IMR-90 (cell line): ENCODE measurements at regions not wholly inside any gene's neighbourhood (a gene's known extent, or its start where the extent isn't known, plus 50 kb on each side); places are given as distances from the start of the nearest gene placed in this dataset.

ENCODE experiments used
- ATAC-seq: fragments of 200-7000 bp; cut with Tn5 transposase; 2 replicates; pipeline ENCODE4 v1.9.1; 2020; ENCODE audit warnings: low read depth, mild to moderate bottlenecking, moderate library complexity
- BruUV-seq: library from RNA; stranded (reverse); fragments of 400-500 nt; replicated peaks from 2 replicates; lab custom pipeline; 2021; lab: Mats Ljungman, UMichigan
- CTCF ChIA-PET: fragments of 300-600 bp; formaldehyde crosslinking; extraction: SDS; loops from one replicate; lab custom pipeline; 2021; ENCODE audit warnings: antibody characterized with exemption; lab: Yijun Ruan, JAX
- POLR2A ChIA-PET: fragments of 300-600 bp; sonication (Branson Sonifier 250); formaldehyde crosslinking; loops from one replicate; lab custom pipeline; 2022; ENCODE audit warnings: antibody characterized with exemption; ENCODE audit not compliant: unreplicated experiment; lab: Charles Lee
- DNase-seq: peaks from one replicate; pipeline ENCODE4 v3.0.0; 2013
- H2AFZ ChIP-seq: replicated peaks from 2 replicates; pipeline ENCODE3; 2013; ENCODE audit warnings: low read length, mild to moderate bottlenecking; ENCODE audit not compliant: poor library complexity
- H2AK5ac ChIP-seq: 2 replicates; pipeline ENCODE4 v1.6.1; 2013; ENCODE audit warnings: low read depth, low read length, inconsistent platforms
- H2AK9ac ChIP-seq: replicated peaks from 2 replicates; pipeline ENCODE3; 2013; ENCODE audit warnings: mild to moderate bottlenecking, low read depth, low read length, moderate library complexity; ENCODE audit not compliant: poor library complexity
- H2BK120ac ChIP-seq: 2 replicates; pipeline ENCODE4 v1.6.1; 2013; ENCODE audit warnings: low read depth, low read length, inconsistent platforms
- H2BK15ac ChIP-seq: 3 replicates; pipeline ENCODE4 v1.6.1; 2013; ENCODE audit warnings: low read depth, low read length, inconsistent platforms
- H2BK20ac ChIP-seq: 2 replicates; pipeline ENCODE4 v1.6.1; 2013; ENCODE audit warnings: low read depth, mild to moderate bottlenecking, inconsistent platforms, low read length, moderate library complexity
- H2BK5ac ChIP-seq: 2 replicates; pipeline ENCODE4 v1.6.1; 2013; ENCODE audit warnings: mild to moderate bottlenecking, low read depth, low read length, inconsistent platforms; ENCODE audit not compliant: poor library complexity, severe bottlenecking
- H3K14ac ChIP-seq: replicated peaks from 2 replicates; pipeline ENCODE4 v1.6.1; 2013; ENCODE audit warnings: low read depth, low read length, inconsistent platforms
- H3K18ac ChIP-seq: 2 replicates; pipeline ENCODE4 v1.6.1; 2013; ENCODE audit warnings: low read depth, low read length, control low read depth
- H3K23ac ChIP-seq: 2 replicates; pipeline ENCODE4 v1.6.1; 2013; ENCODE audit warnings: low read depth, low read length, inconsistent platforms
- H3K27ac ChIP-seq: 2 replicates; pipeline ENCODE4 v1.5.1; 2013; ENCODE audit warnings: mild to moderate bottlenecking, control low read depth, low read length; ENCODE audit not compliant: insufficient read depth
- H3K27me3 ChIP-seq: 2 replicates; pipeline ENCODE4 v1.6.1; 2013; ENCODE audit warnings: low read length; ENCODE audit not compliant: control insufficient read depth, insufficient read depth
- H3K36me3 ChIP-seq: 2 replicates; pipeline ENCODE4 v1.6.1; 2013; ENCODE audit warnings: low read length, mixed read lengths; ENCODE audit not compliant: control insufficient read depth, insufficient read depth
- H3K4ac ChIP-seq: 2 replicates; pipeline ENCODE4 v1.6.1; 2013; ENCODE audit warnings: low read depth, low read length, inconsistent platforms
- H3K4me1 ChIP-seq: 2 replicates; pipeline ENCODE4 v1.6.1; 2013; ENCODE audit warnings: low read length, mixed read lengths; ENCODE audit not compliant: control insufficient read depth, insufficient read depth
- H3K4me2 ChIP-seq: 2 replicates; pipeline ENCODE4 v1.6.1; 2013; ENCODE audit warnings: low read depth, mild to moderate bottlenecking, control low read depth, low read length, moderate library complexity
- H3K4me3 ChIP-seq: 2 replicates; pipeline ENCODE4 v1.5.1; 2013; ENCODE audit warnings: low read depth, mild to moderate bottlenecking, control low read depth, low read length, moderate library complexity; ENCODE audit not compliant: insufficient read depth
- H3K56ac ChIP-seq: 2 replicates; pipeline ENCODE4 v1.6.1; 2013; ENCODE audit warnings: low read length, inconsistent platforms; ENCODE audit not compliant: insufficient read depth; ENCODE audit errors: extremely low read depth
- H3K79me1 ChIP-seq, 2 experiments: 2 replicates each; pipeline ENCODE4 v1.6.1; 2013; ENCODE audit warnings: low read length in 2 of 2, inconsistent platforms in 1 of 2, low read depth in 1 of 2
- H3K9ac ChIP-seq: 2 replicates; pipeline ENCODE4 v1.6.1; 2013; ENCODE audit warnings: low read depth, low read length, control low read depth
- H3K9me1 ChIP-seq: 2 replicates; pipeline ENCODE4 v1.6.1; 2013; ENCODE audit warnings: low read length, inconsistent platforms; ENCODE audit not compliant: insufficient read depth
- H3K9me3 ChIP-seq: 2 replicates; pipeline ENCODE4 v1.6.1; 2013; ENCODE audit warnings: low read length; ENCODE audit not compliant: control insufficient read depth, insufficient read depth
- H4K20me1 ChIP-seq: 2 replicates; pipeline ENCODE4 v1.6.1; 2013; ENCODE audit warnings: low read length, inconsistent platforms; ENCODE audit not compliant: insufficient read depth
- H4K5ac ChIP-seq: 2 replicates; pipeline ENCODE4 v1.6.1; 2013; ENCODE audit warnings: mild to moderate bottlenecking, low read depth, low read length, control low read depth
- H4K8ac ChIP-seq, 2 experiments: 2 replicates each; pipeline ENCODE4 v1.6.1; 2013; ENCODE audit warnings: low read depth in 2 of 2, low read length in 2 of 2, control low read depth in 1 of 2, inconsistent platforms in 1 of 2
- H4K91ac ChIP-seq: 2 replicates; pipeline ENCODE4 v1.6.1; 2013; ENCODE audit warnings: low read depth, low read length, inconsistent platforms; ENCODE audit not compliant: insufficient read depth
- NFE2L2 ChIP-seq: fragments of 150-350 bp; IDR thresholded peaks from 2 replicates; pipeline ENCODE4 v1.6.1; 2016; ENCODE audit warnings: low read depth, mild to moderate bottlenecking, low read length
- RFX5 ChIP-seq: IDR thresholded peaks from 2 replicates; pipeline ENCODE4 v1.8.0; 2012; ENCODE audit warnings: low read depth, mild to moderate bottlenecking, low read length, moderate library complexity
- WGBS, 2 experiments: methylation state at CpG; one replicate each; pipeline versions ENCODE4 v1.1.5 to v1.1.7; 2013; ENCODE audit warnings: missing lambda C conversion rate in 2 of 2; ENCODE audit not compliant: insufficient read length in 1 of 2; ENCODE audit errors: extremely low coverage in 2 of 2; 5-methylcytosine and 5-hydroxymethylcytosine counted together
- dilution Hi-C: fragments of 300-500 bp; cut with HindIII; formaldehyde crosslinking; loops from one replicate; pipeline ENCODE4 v1.14.3; 2018; ENCODE audit warnings: low sequenced_read_pairs; ENCODE audit not compliant: unreplicated experiment
- in situ Hi-C: fragments of 300-500 bp; cut with MboI; formaldehyde crosslinking; loops from 3 replicates; pipeline ENCODE4 v1.14.3; 2019; ENCODE audit warnings: low sequenced_read_pairs, inconsistent platforms, mixed read lengths
- intact Hi-C: fragments of 100-400 bp; cut with micrococcal nuclease; formaldehyde crosslinking; loops from 2 replicates; pipeline ENCODE4 v1.10.0; 2022
- TF ChIP-seq, protein P1 (sequence below): conservative IDR thresholded peaks from 2 replicates; pipeline ENCODE4 v1.5.1; 2012; ENCODE audit warnings: mild to moderate bottlenecking, low read depth, low read length, improper control_type of control experiment

- no peak overlapping the region for H2BK5ac ChIP-seq
- H3K4me2 ChIP-seq = no peak overlapping the region
- H3K23ac ChIP-seq = no peak overlapping the region
- no peak overlapping the region for H2AK5ac ChIP-seq
- dilution Hi-C loops (no loop called here), in situ Hi-C loops (no loop called here), intact Hi-C loops (no loop called here)
- H4K91ac ChIP-seq = no peak overlapping the region
- no peak overlapping the region for H2BK15ac ChIP-seq
- ChIA-PET POLR2A (no interaction called here), CTCF (interaction anchor here (0.6 to 1.6 kb wide), 3 partner anchors 9 to 14 kb away, joined by 3 to 4 read pairs (median 3); no protein-coding TSS in a partner anchor)
- H3K79me1 ChIP-seq = no peaks in the 10 kb centered on the region
- TF ChIP-seq RFX5 (no peak), NFE2L2 (no peak)
- TF ChIP-seq, protein P1, sequence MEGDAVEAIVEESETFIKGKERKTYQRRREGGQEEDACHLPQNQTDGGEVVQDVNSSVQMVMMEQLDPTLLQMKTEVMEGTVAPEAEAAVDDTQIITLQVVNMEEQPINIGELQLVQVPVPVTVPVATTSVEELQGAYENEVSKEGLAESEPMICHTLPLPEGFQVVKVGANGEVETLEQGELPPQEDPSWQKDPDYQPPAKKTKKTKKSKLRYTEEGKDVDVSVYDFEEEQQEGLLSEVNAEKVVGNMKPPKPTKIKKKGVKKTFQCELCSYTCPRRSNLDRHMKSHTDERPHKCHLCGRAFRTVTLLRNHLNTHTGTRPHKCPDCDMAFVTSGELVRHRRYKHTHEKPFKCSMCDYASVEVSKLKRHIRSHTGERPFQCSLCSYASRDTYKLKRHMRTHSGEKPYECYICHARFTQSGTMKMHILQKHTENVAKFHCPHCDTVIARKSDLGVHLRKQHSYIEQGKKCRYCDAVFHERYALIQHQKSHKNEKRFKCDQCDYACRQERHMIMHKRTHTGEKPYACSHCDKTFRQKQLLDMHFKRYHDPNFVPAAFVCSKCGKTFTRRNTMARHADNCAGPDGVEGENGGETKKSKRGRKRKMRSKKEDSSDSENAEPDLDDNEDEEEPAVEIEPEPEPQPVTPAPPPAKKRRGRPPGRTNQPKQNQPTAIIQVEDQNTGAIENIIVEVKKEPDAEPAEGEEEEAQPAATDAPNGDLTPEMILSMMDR = no peak
- no peak overlapping the region for H3K4ac ChIP-seq
- no CpG with 5 or more reads among the region's 2 CpGs for WGBS, 2 experiments
- peaks cover 1% of the 10 kb centered on the region; the same call in 1 of the 2 replicates for H3K27me3 ChIP-seq
- no peak overlapping the region for H2BK20ac ChIP-seq
- no TSS peak for BruUV-seq
- H2AK9ac ChIP-seq = no peak overlapping the region
- no peak overlapping the region for H3K4me3 ChIP-seq
- no peak overlapping the region for H3K56ac ChIP-seq
- peaks cover 3% of the 10 kb centered on the region; the same call in 1 of the 2 replicates for H3K4me1 ChIP-seq
- H3K9me3 ChIP-seq = peaks cover 17% of the 10 kb centered on the region
- H2BK120ac ChIP-seq = no peak overlapping the region
- H3K27ac ChIP-seq = no peak overlapping the region
- ATAC-seq = no peak
- no peak overlapping the region for H3K14ac ChIP-seq
- no peak for DNase-seq
- no peak overlapping the region for H2AFZ ChIP-seq
- no peak overlapping the region for H3K9ac ChIP-seq
- H4K20me1 ChIP-seq = no peaks in the 10 kb centered on the region
- no peak overlapping the region for H3K18ac ChIP-seq
- no peak overlapping the region for H4K8ac ChIP-seq
- no peaks in the 10 kb centered on the region for H3K36me3 ChIP-seq
- H4K5ac ChIP-seq = no peak overlapping the region
- no peaks in the 10 kb centered on the region for H3K9me1 ChIP-seq
Observed at GRCh38 chr7:33701927-33702326, 203.4 kb upstream of the BMPER start.
